ENCODE measurements at regions not wholly inside any gene's neighbourhood (a gene's known extent, or its start where the extent isn't known, plus 50 kb on each side); places are given as distances from the start of the nearest gene placed in this dataset.

DNA sequence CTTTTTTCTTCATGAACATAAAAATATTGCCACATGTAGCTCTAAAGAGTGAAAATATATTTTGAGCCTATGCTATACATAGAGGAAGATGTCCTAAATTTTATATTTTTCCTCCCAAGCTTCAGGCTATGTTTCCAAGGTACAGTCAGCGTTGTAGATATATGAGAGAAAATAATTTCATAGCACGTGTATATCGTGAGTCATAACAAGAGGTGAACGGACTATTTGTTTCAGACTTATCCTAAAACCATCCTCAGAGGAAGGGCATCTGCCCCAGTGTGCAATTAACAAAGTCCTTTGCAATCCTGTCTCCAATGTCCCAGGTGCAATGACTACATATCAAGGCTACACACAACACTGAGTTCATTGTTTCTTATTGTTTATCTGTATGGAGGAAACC lies 177.3 kb upstream of the ARRDC4 start:
- no peaks in the 10 kb centered on the region for H3K36me3 ChIP-seq (ENCODE audit: insufficient read depth, low read length)
- H2AFZ ChIP-seq (ENCODE audit: low read depth, low read length), result no peak overlapping the region
- ATAC-seq (ENCODE audit: insufficient read depth, low read depth) (no peak), DNase-seq (no peak)
- no peak overlapping the region for H3K9ac ChIP-seq (ENCODE audit: low read depth, low read length)
- no peak overlapping the region for H3K4me2 ChIP-seq (ENCODE audit: insufficient read depth, low read length)
- TF ChIP-seq EZH2 (IDR thresholded peaks at IDR 0.05; ENCODE audit: borderline replicate concordance, low read depth, low read length, severe bottlenecking), result no peak
- H3K9me3 ChIP-seq (ENCODE audit: insufficient read depth, low read length, severe bottlenecking), result no peaks in the 10 kb centered on the region
- no peaks in the 10 kb centered on the region for H3K27me3 ChIP-seq (ENCODE audit: insufficient read depth, low read length, poor library complexity)
- no peak overlapping the region for H3K4me3 ChIP-seq (ENCODE audit: low read depth in 1 of 2, low read length in 2 of 2)
- no peaks in the 10 kb centered on the region for H4K20me1 ChIP-seq (ENCODE audit: insufficient read depth, low read length)
- no peaks in the 10 kb centered on the region for H3K4me1 ChIP-seq (ENCODE audit: insufficient read depth, low read length)
- no peak overlapping the region for H3K27ac ChIP-seq (ENCODE audit: low read length)
- H3K79me2 ChIP-seq (ENCODE audit: insufficient read depth, low read length), result no peaks in the 10 kb centered on the region

DNA sequence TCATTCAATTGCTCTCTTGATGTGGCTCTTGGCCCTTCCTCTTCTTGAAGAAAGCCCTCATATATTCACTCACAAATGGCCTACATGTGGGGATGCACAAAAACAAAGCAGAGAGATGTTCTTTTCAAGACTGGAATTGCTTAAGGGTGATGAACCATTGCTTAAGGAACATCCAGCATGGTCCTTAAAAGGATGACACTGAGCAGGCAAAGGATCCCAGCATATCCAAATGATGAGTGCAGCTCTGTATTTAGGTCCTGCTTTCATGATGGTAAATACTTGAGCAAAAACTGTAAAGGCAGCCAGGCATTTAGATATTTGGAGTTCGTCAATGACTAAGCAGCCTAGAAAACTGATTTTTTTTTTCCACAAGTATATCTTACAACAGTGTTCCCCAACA lies 173.8 kb upstream of the ARRDC4 start:
- H3K4me3 ChIP-seq (ENCODE audit: low read depth in 1 of 2, low read length in 2 of 2), result no peak overlapping the region
- TF ChIP-seq EZH2 (IDR thresholded peaks at IDR 0.05; ENCODE audit: borderline replicate concordance, low read depth, low read length, severe bottlenecking), result no peak
- TF ChIP-seq, protein P1, sequence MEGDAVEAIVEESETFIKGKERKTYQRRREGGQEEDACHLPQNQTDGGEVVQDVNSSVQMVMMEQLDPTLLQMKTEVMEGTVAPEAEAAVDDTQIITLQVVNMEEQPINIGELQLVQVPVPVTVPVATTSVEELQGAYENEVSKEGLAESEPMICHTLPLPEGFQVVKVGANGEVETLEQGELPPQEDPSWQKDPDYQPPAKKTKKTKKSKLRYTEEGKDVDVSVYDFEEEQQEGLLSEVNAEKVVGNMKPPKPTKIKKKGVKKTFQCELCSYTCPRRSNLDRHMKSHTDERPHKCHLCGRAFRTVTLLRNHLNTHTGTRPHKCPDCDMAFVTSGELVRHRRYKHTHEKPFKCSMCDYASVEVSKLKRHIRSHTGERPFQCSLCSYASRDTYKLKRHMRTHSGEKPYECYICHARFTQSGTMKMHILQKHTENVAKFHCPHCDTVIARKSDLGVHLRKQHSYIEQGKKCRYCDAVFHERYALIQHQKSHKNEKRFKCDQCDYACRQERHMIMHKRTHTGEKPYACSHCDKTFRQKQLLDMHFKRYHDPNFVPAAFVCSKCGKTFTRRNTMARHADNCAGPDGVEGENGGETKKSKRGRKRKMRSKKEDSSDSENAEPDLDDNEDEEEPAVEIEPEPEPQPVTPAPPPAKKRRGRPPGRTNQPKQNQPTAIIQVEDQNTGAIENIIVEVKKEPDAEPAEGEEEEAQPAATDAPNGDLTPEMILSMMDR (IDR thresholded peaks at IDR 0.05; ENCODE audit: borderline replicate concordance, extremely low read depth, low read length, poor library complexity, severe bottlenecking), result no peak
- no peaks in the 10 kb centered on the region for H3K27me3 ChIP-seq (ENCODE audit: insufficient read depth, low read length, poor library complexity)
- no peak for ATAC-seq (ENCODE audit: insufficient read depth, low read depth)
- H3K36me3 ChIP-seq (ENCODE audit: insufficient read depth, low read length), result no peaks in the 10 kb centered on the region
- no peak overlapping the region for H2AFZ ChIP-seq (ENCODE audit: low read depth, low read length)
- no peaks in the 10 kb centered on the region for H3K4me1 ChIP-seq (ENCODE audit: insufficient read depth, low read length)
- H3K4me2 ChIP-seq (ENCODE audit: insufficient read depth, low read length), result no peak overlapping the region
- H3K27ac ChIP-seq (ENCODE audit: low read length), result no peak overlapping the region
- no peaks in the 10 kb centered on the region for H4K20me1 ChIP-seq (ENCODE audit: insufficient read depth, low read length)
- H3K79me2 ChIP-seq (ENCODE audit: insufficient read depth, low read length), result no peaks in the 10 kb centered on the region
- no peaks in the 10 kb centered on the region for H3K9me3 ChIP-seq (ENCODE audit: insufficient read depth, low read length, severe bottlenecking)
- DNase-seq, result no peak
- no peak overlapping the region for H3K9ac ChIP-seq (ENCODE audit: low read depth, low read length)

DNA sequence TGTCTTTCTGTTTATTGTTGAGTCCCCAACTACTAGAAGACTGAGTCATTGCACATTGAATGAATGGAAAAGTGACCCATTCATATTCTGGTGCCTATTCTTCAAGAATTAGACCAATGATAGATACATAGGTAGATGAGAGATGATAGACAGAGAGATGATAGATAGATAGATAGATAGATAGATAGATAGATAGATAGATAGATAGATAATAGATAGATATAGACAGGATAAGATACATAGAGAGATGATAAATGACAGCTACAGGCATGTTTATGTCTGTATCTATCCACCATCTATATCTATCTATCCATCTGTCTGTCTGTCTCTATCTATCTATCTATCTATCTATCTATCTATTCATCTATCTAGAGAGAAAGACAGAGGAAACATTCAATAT lies 170.3 kb upstream of the ARRDC4 start:
- no peak overlapping the region for H2AFZ ChIP-seq (ENCODE audit: low read depth, low read length)
- H3K27me3 ChIP-seq (ENCODE audit: insufficient read depth, low read length, poor library complexity), result peaks cover 17% of the 10 kb centered on the region
- no peak overlapping the region for H3K4me3 ChIP-seq (ENCODE audit: low read depth in 1 of 2, low read length in 2 of 2)
- no peaks in the 10 kb centered on the region for H3K9me3 ChIP-seq (ENCODE audit: insufficient read depth, low read length, severe bottlenecking)
- TF ChIP-seq, protein P1 (IDR thresholded peaks at IDR 0.05; ENCODE audit: borderline replicate concordance, extremely low read depth, low read length, poor library complexity, severe bottlenecking), result no peak
- no peak for TF ChIP-seq EZH2 (IDR thresholded peaks at IDR 0.05; ENCODE audit: borderline replicate concordance, low read depth, low read length, severe bottlenecking)
- ATAC-seq (ENCODE audit: insufficient read depth, low read depth), result no peak
- H3K79me2 ChIP-seq (ENCODE audit: insufficient read depth, low read length), result no peaks in the 10 kb centered on the region
- H3K36me3 ChIP-seq (ENCODE audit: insufficient read depth, low read length), result no peaks in the 10 kb centered on the region
- no peak overlapping the region for H3K4me2 ChIP-seq (ENCODE audit: insufficient read depth, low read length)
- no peak overlapping the region for H3K9ac ChIP-seq (ENCODE audit: low read depth, low read length)
- no peak overlapping the region for H3K27ac ChIP-seq (ENCODE audit: low read length)
- no peak for DNase-seq
- no peaks in the 10 kb centered on the region for H3K4me1 ChIP-seq (ENCODE audit: insufficient read depth, low read length)
- no peaks in the 10 kb centered on the region for H4K20me1 ChIP-seq (ENCODE audit: insufficient read depth, low read length)

DNA sequence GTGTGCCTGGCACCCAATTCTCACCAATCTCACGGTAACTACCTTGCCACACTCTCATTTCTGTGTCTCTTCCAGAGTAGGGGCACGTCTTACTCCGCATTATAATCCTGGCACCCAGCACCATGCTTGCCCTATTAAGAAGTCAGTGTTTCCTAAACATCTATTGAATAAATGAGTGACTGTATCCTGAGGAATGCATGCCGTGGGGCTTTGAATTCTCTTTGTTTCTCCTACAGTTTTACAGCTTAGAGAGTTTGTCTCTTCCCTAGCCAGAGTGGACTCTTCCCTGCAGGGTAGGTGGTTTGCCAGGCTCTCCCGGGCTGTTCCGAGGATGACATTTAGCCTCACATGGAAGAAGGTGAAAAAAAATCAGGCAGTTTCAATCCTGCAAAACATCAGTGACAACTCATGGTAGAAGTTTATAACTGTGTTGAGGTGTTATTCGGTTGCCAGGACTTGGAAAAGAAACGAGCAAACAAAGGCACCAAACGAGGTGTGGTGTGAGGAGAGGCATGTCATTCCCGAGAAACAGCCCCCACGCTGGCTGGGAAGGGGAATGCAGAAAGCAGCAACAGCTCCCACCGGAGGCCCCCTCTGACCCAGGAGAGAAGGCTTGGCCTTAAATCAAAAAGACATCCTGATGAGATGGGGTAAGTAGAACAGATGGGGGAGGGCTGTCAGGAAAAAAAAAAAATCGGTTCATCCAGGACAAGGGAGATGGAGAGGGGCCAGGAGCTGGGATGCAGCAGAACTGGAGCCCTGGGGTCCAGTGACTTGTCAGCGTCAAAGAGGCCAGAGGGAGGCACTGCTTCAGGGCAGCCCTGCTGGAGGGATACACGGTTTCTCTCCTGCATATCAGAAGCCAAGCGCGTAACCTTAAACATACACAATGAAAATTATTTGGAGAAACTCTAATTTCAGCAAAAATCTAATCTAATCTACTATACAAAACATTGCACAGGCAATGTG lies 168.4 kb upstream of the ARRDC4 start:
- ATAC-seq (ENCODE audit: insufficient read depth, low read depth) (no peak), DNase-seq (no peak)
- Histone ChIP-seq H3K9me3 (ENCODE audit: insufficient read depth, low read length, severe bottlenecking) (no peaks in the 10 kb centered on the region), H3K36me3 (ENCODE audit: insufficient read depth, low read length) (no peaks in the 10 kb centered on the region), H3K4me2 (ENCODE audit: insufficient read depth, low read length) (no peak overlapping the region), H2AFZ (ENCODE audit: low read depth, low read length) (no peak overlapping the region), H3K79me2 (ENCODE audit: insufficient read depth, low read length) (no peaks in the 10 kb centered on the region), H3K27ac (ENCODE audit: low read length) (no peak overlapping the region), H4K20me1 (ENCODE audit: insufficient read depth, low read length) (no peaks in the 10 kb centered on the region), H3K9ac (ENCODE audit: low read depth, low read length) (no peak overlapping the region), H3K27me3 (ENCODE audit: insufficient read depth, low read length, poor library complexity) (peaks cover 31% of the 10 kb centered on the region), H3K4me3 (ENCODE audit: low read depth in 1 of 2, low read length in 2 of 2) (no peak overlapping the region), H3K4me1 (ENCODE audit: insufficient read depth, low read length) (no peaks in the 10 kb centered on the region)
- TF ChIP-seq, protein P1 (IDR thresholded peaks at IDR 0.05; ENCODE audit: borderline replicate concordance, extremely low read depth, low read length, poor library complexity, severe bottlenecking), result no peak
- TF ChIP-seq EZH2 (IDR thresholded peaks at IDR 0.05; ENCODE audit: borderline replicate concordance, low read depth, low read length, severe bottlenecking), result no peak
